Bronchial epithelial cell (primary cell): ENCODE measurements at regions not wholly inside any gene's neighbourhood (a gene's known extent, or its start where the extent isn't known, plus 50 kb on each side); places are given as distances from the start of the nearest gene placed in this dataset.

Experiments
- DNase-seq: peaks from one replicate; pipeline ENCODE4 v3.0.0-alpha.2; 2010; ENCODE audit warnings: low read depth
- FAIRE-seq: peaks from 2 replicates; lab custom pipeline; 2011; peaks lifted over from hg19 to GRCh38; lab: Jason Lieb, UNC
- H3K27me3 ChIP-seq: 2 replicates; pipeline ENCODE4 v1.5.1; 2011; ENCODE audit warnings: low read length; ENCODE audit not compliant: control insufficient read depth, insufficient read depth
- H3K36me3 ChIP-seq: 2 replicates; pipeline ENCODE4 v1.5.1; 2011; ENCODE audit warnings: low read length; ENCODE audit not compliant: control insufficient read depth, insufficient read depth
- H3K4me3 ChIP-seq: 2 replicates; pipeline ENCODE4 v1.5.1; 2011; ENCODE audit warnings: mild to moderate bottlenecking, low read depth, low read length, control low read depth
- TF ChIP-seq, protein P1 (sequence below): IDR thresholded peaks from 2 replicates; pipeline ENCODE4 v1.5.1; 2011; ENCODE audit warnings: mild to moderate bottlenecking, moderate library complexity, low read length, control low read depth, inconsistent platforms; ENCODE audit not compliant: insufficient read depth, severe bottlenecking

DNA sequence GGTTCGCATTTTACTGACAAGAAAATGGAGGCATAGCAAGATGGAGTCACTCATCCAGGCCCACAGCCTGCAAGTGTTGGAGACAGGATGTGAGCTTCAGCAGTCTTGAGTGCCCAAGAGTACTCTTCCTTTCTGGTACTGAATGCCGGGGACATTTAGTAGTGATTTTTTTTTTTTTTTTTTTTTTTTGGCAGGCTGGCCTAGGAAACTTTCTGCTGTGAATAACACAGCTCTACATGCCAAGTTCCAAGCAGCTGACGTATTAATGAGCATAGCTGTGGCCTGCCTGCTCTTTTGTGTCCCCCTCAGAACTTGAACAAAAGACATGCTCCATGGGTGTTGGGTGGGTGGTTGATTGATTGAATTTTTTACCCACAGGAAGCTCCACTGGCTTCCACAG lies 195.5 kb upstream of the CADM1 start:
- Histone ChIP-seq H3K36me3 (no peaks in the 10 kb centered on the region), H3K27me3 (no peaks in the 10 kb centered on the region), H3K4me3 (no peak overlapping the region)
- FAIRE-seq (no peak), DNase-seq (no peak)
- TF ChIP-seq, protein P1, sequence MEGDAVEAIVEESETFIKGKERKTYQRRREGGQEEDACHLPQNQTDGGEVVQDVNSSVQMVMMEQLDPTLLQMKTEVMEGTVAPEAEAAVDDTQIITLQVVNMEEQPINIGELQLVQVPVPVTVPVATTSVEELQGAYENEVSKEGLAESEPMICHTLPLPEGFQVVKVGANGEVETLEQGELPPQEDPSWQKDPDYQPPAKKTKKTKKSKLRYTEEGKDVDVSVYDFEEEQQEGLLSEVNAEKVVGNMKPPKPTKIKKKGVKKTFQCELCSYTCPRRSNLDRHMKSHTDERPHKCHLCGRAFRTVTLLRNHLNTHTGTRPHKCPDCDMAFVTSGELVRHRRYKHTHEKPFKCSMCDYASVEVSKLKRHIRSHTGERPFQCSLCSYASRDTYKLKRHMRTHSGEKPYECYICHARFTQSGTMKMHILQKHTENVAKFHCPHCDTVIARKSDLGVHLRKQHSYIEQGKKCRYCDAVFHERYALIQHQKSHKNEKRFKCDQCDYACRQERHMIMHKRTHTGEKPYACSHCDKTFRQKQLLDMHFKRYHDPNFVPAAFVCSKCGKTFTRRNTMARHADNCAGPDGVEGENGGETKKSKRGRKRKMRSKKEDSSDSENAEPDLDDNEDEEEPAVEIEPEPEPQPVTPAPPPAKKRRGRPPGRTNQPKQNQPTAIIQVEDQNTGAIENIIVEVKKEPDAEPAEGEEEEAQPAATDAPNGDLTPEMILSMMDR, result no peak

GRCh38 chr11:115699326-115699725 lies 195.1 kb upstream of the CADM1 start:
- FAIRE-seq (no peak), DNase-seq (no peak)
- H3K27me3 ChIP-seq, result no peaks in the 10 kb centered on the region
- TF ChIP-seq, protein P1, result no peak
- H3K4me3 ChIP-seq, result no peak overlapping the region
- no peaks in the 10 kb centered on the region for H3K36me3 ChIP-seq

- H3K36me3 ChIP-seq, result no peaks in the 10 kb centered on the region
- no peak for DNase-seq
- H3K27me3 ChIP-seq, result no peaks in the 10 kb centered on the region
- no peak overlapping the region for H3K4me3 ChIP-seq
- no peak for FAIRE-seq
- TF ChIP-seq, protein P1, result no peak
Measured at GRCh38 chr11:115698243-115698642, 194.0 kb upstream of the CADM1 start.

DNA sequence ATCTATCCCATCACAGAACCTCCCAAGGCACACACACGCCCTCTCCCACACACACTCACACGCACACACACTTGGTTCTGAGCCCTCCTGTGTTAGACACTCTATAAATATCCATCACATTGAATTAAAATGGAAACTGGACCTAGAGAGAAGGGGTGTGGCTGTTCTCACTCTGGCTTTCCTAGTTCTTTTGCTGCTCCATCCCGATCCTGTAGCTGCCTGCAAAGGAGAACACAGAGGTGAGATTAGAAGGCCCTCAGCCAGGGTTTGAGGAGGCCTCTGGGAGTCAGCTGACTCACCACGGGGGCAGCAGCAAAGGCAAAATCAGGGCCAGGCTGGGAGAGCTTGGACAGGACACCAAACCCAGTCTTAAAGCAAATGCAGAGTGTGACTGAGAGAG lies 192.3 kb upstream of the CADM1 start:
- TF ChIP-seq, protein P1, result no peak
- DNase-seq, result no peak
- Histone ChIP-seq H3K27me3 (no peaks in the 10 kb centered on the region), H3K36me3 (no peaks in the 10 kb centered on the region), H3K4me3 (no peak overlapping the region)
- no peak for FAIRE-seq

DNA sequence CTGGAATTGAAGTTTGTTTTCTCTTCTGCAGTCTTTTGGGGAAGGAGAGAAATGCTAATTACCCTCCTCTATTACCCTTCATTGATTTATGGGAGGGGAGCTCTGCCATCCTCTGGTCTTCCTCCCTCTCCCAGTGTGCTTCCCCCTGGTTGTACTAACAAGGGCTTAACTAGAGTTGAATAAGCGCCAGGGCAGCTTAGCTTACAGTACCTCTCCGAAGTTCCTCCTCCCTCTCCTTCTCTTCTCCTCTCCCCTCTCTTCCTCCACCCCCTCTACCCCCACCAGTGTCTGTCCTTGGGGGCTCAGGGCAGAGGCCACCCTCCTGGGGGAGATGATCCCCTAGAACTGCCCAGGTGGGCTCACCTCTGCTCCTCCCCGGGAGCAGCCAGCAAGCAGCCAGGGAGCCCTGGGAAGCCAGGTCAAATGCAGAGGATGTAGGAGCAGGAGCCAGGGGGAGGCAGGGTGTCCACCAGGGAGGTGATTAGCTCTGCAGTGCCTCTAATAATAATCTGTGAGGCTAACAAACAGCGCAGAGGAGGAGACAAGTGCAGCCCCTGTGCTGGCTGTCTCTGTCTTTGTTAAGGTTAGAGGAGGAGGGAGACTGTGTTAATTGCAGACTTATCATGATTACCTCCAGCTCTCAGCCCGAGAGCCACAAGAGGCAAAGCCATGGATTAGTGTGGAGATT lies 191.6 kb upstream of the CADM1 start:
- Histone ChIP-seq H3K4me3 (no peak overlapping the region), H3K27me3 (no peaks in the 10 kb centered on the region), H3K36me3 (no peaks in the 10 kb centered on the region)
- DNase-seq (no peak), FAIRE-seq (no peak)
- TF ChIP-seq, protein P1, result no peak

DNA sequence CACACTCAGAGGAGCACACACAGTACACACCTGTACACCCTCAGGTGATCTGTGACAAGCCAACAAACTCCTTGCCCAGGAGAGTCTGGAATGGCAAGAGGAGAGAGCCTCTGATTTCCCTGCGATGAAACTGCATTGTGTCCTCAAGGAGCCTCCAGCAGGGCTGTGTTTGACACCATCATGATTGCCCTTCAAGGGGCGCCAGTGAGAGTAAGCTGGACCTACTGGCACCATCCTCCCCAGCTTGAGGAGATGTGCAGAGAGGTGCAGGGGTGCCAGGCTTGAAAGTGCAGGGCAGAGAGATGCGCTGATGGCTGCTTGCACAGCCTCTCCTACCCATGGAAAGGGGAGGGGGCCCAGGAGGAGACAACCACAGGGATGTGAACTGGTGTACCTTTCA lies 188.8 kb upstream of the CADM1 start:
- H3K27me3 ChIP-seq, result no peaks in the 10 kb centered on the region
- TF ChIP-seq, protein P1, result no peak
- H3K4me3 ChIP-seq, result no peak overlapping the region
- FAIRE-seq (no peak), DNase-seq (no peak)
- H3K36me3 ChIP-seq, result no peaks in the 10 kb centered on the region
